ENCODE measurements at regions not wholly inside any gene's neighbourhood (a gene's known extent, or its start where the extent isn't known, plus 50 kb on each side); places are given as distances from the start of the nearest gene placed in this dataset.

- WGBS, 3 donors, result 81 to 93% (median 85%) methylated on average over 11 of the region's 11 CpGs
- Histone ChIP-seq H3K36me3 (no peaks in the 10 kb centered on the region), H3K4me1 (ENCODE audit: insufficient read depth) (no peaks in the 10 kb centered on the region), H3K4me3 (no peak overlapping the region), H3K9me3 (peaks cover 0 to 3% of the 10 kb centered on the region in 2 donors), H3K27ac (no peak overlapping the region), H3K27me3 (no peaks in the 10 kb centered on the region)
- intact Hi-C loops (cut with DNase I), result no loop called here
- TF ChIP-seq POLR2A (IDR thresholded peaks at IDR 0.05) (no peak), EP300 (IDR thresholded peaks at IDR 0.05) (no peak), CTCF (IDR thresholded peaks at IDR 0.05) (no peak)
- DNase-seq, result no peak
Measured at GRCh38 chr22:48327721-48328120, 1500.0 kb downstream of the BRD1 start.

DNA sequence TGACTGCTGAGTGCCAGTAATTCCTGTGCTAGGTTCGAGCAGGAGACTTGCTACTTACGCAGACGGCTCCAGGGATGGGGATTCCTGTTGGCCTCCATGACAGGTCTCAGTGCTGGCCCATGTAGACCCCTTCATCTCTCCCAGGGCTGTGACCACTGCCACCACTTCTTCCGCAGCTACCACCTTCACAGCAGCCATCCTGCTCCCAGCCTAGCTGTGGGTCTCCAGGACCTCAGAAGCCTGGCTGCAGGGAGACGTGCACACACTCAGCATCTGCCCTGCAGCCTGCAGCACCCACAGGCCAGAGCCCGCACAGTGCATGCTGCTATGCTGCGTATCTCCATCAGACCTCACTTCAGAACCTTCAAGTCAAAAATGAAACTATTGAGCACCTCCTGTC lies 1503.9 kb downstream of the BRD1 start:
- no peak overlapping the region for H3K4me3 ChIP-seq
- DNase-seq, result peak in 1 of 5 donors; percentile 8
- no peaks in the 10 kb centered on the region for H3K4me1 ChIP-seq (ENCODE audit: insufficient read depth)
- intact Hi-C loops (cut with DNase I), result no loop called here
- H3K27ac ChIP-seq, result no peak overlapping the region
- H3K27me3 ChIP-seq, result no peaks in the 10 kb centered on the region
- whole genome bisulfite sequencing, 3 donors, result 94 to 98% (median 95%) methylated on average over 7 of the region's 7 CpGs
- H3K36me3 ChIP-seq, result no peaks in the 10 kb centered on the region
- no peak for TF ChIP-seq EP300 (IDR thresholded peaks at IDR 0.05)
- no peaks in the 10 kb centered on the region for H3K9me3 ChIP-seq

GRCh38 chr22:48322907-48323306 lies 1504.8 kb downstream of the BRD1 start:
- no peak for DNase-seq
- no peak for TF ChIP-seq POLR2A (IDR thresholded peaks at IDR 0.05)
- no peaks in the 10 kb centered on the region for H3K27me3 ChIP-seq
- no peaks in the 10 kb centered on the region for H3K4me1 ChIP-seq (ENCODE audit: insufficient read depth)
- 95 to 99% (median 96%) methylated on average over 2 of the region's 2 CpGs for WGBS, 3 donors
- no peak overlapping the region for H3K4me3 ChIP-seq
- H3K36me3 ChIP-seq, result no peaks in the 10 kb centered on the region
- H3K27ac ChIP-seq, result no peak overlapping the region
- intact Hi-C loops (cut with DNase I), result no loop called here
- H3K9me3 ChIP-seq, result no peaks in the 10 kb centered on the region

GRCh38 chr22:48321986-48322545 lies 1505.6 kb downstream of the BRD1 start:
- Histone ChIP-seq H3K27me3 (no peaks in the 10 kb centered on the region), H3K4me1 (ENCODE audit: insufficient read depth) (no peaks in the 10 kb centered on the region), H3K9me3 (no peaks in the 10 kb centered on the region), H3K27ac (no peak overlapping the region), H3K4me3 (no peak overlapping the region), H3K36me3 (no peaks in the 10 kb centered on the region)
- DNase-seq, result peak in 1 of 5 donors; percentile 3
- no peak for TF ChIP-seq POLR2A (IDR thresholded peaks at IDR 0.05)
- TF ChIP-seq EP300 (IDR thresholded peaks at IDR 0.05), result no peak
- intact Hi-C loops (cut with DNase I), result no loop called here
- WGBS, 3 donors, result 87 to 96% (median 92%) methylated on average over 9 of the region's 9 CpGs

DNA sequence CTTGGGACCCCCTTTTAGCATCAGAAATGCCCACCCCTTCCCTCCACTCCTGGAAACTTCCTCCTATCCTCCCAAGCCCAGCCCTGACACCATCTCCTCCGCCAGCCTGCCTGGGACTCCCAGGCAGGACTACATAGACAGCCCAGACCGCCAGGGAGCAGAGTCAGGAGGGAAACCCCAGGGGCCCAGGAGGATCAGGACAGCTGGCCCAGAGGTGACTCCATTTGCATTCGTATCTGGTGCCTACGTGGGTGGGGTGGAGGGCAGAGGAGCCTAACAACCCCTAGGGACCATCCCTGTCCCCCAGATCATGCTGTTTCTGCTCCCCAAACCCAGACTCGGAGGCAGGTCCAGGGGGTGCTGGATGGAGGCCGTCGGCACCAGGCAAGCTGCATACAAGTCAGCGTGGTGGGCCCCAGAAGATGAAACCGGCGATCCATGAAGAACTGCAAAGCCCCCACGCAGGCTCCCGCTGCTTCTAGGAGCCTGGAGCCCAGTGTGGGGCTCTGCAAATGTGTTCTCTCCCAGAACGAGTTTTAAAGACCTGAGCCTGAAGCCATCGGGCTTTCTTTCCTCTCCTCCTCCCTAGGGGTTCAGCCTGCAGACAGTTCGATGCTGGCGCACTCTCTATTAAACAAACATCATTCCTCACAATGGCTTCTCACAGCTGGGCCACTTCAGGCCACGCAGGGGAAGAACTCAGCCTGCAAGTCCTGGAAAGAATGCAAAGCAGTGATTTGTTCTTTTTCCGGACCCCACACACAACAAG lies 1506.8 kb downstream of the BRD1 start:
- no peaks in the 10 kb centered on the region for H3K4me1 ChIP-seq (ENCODE audit: insufficient read depth)
- TF ChIP-seq POLR2A (IDR thresholded peaks at IDR 0.05) (no peak), CTCF (IDR thresholded peaks at IDR 0.05) (no peak), EP300 (IDR thresholded peaks at IDR 0.05) (no peak)
- DNase-seq, result peak in 2 of 5 donors; percentile 8 to 11
- no peak overlapping the region for H3K4me3 ChIP-seq
- no peaks in the 10 kb centered on the region for H3K36me3 ChIP-seq
- H3K9me3 ChIP-seq, result no peaks in the 10 kb centered on the region
- no peak overlapping the region for H3K27ac ChIP-seq
- no peaks in the 10 kb centered on the region for H3K27me3 ChIP-seq
- WGBS, 3 donors, result 53 to 56% (median 55%) methylated on average over 18 of the region's 18 CpGs
- intact Hi-C loops (cut with DNase I), result no loop called here

- H3K27ac ChIP-seq, result no peak overlapping the region
- no peaks in the 10 kb centered on the region for H3K9me3 ChIP-seq
- no peaks in the 10 kb centered on the region for H3K4me1 ChIP-seq (ENCODE audit: insufficient read depth)
- no peak overlapping the region for H3K4me3 ChIP-seq
- no peaks in the 10 kb centered on the region for H3K27me3 ChIP-seq
- no peaks in the 10 kb centered on the region for H3K36me3 ChIP-seq
- no peak for TF ChIP-seq EP300 (IDR thresholded peaks at IDR 0.05)
- no peak for TF ChIP-seq CTCF (IDR thresholded peaks at IDR 0.05)
- TF ChIP-seq POLR2A (IDR thresholded peaks at IDR 0.05), result no peak
- peak in 1 of 5 donors; percentile 17 for DNase-seq
- WGBS, 3 donors, result 91 to 94% (median 92%) methylated on average over 13 of the region's 13 CpGs
- intact Hi-C loops (cut with DNase I), result no loop called here
Measured at GRCh38 chr22:48320048-48320682, 1507.5 kb downstream of the BRD1 start.
